Stimulated activated CD8-positive, alpha-beta memory T cell treated with anti-CD3 and anti-CD28 coated beads, Interleukin-15, amount 100 ng/mL, for 48 hours (primary cell): ENCODE measurements at regions not wholly inside any gene's neighbourhood (a gene's known extent, or its start where the extent isn't known, plus 50 kb on each side); places are given as distances from the start of the nearest gene placed in this dataset.

Source experiments
- DNase-seq, 2 donors: peaks; one replicate each; pipeline ENCODE4 v3.0.0-alpha.2; 2020; ENCODE audit warnings: low read depth in 2 of 2

- DNase-seq: no peak
Observed at GRCh38 chr22:47389201-47389600, 626.8 kb downstream of the TBC1D22A start.

DNA sequence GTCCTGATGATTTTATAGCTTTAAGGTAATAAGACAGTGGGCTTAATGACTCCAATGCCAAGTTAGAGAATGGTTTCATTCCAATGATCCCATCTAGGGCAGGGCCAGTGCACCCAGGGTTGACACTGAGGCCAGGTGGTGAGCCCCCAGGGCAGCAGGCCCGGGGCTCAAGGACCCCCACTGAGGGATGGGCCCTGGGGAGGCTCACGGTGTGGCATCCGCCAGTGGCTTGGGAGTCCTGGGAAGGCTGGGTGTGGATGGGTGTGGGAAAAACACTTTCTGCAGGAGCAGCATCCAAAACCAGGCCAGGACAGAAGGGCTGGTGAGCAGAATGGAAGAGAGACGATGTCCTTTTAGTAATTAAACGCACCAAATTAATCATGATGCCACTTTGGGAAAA is 626.3 kb downstream of the TBC1D22A start:
- DNase-seq: no peak

GRCh38 chr22:47388331-47388730 is 625.9 kb downstream of the TBC1D22A start:
- DNase-seq: no peak

DNA sequence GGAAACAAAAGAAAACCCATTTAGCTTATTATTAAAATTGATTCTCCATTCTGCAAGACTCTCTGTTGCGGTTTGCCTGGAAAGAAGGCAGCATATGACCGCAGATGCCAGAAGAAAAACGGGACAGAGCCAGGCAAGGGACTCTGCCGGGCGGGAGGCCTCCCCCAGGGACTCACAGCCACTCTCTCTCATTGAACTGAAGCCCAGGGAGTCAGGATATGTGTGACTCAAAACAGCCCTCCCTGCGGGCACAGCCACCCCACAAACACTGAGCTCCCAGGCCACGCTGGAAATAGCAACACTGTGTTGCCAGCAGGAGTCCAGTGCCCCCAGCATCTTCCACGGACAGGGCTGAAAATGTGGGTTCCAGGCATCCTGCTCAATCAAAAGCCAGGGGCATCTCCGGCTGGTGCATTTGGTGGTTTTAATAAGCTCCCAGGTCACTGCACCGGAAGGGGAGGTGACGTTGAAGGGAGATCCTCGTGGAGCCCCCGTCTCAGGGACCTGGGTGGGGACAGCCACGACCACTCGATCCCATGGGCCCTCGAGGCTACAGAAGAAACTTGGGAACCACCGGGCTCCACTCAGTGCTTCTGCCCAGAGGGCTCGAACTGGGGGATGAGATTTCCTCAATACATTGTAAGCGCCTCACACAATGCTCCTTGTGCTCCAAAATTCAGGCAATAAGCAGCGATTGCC is 624.5 kb downstream of the TBC1D22A start:
- DNase-seq: no peak

DNA sequence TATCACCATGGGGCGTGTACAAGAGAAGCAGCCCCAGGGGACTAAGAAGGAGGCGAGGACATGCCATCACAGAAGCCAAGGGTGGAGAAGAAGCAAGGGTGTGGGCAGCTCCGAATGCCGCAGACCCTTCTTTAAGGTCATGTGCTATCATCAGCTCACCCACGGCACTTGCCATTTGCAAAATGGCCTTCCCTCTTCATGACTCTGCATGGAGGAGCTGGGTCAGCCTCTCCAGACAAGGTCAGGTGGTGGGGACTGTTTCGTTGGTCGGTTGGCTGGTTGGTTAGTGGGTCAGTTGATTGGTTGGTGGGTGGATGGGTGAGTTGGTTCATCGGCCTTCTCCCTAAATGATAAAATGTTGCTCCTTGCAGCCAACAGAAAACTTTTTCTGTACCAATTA is 622.5 kb downstream of the TBC1D22A start:
- DNase-seq: no peak

- DNase-seq: no peak
Observed at GRCh38 chr22:47382164-47382890, 619.9 kb downstream of the TBC1D22A start.

GRCh38 chr22:47381240-47381639 is 618.8 kb downstream of the TBC1D22A start:
- DNase-seq: no peak

- no peak for DNase-seq
Observed at GRCh38 chr22:47380692-47381091, 618.2 kb downstream of the TBC1D22A start.

- no peak for DNase-seq
Observed at GRCh38 chr22:47379037-47379436, 616.6 kb downstream of the TBC1D22A start.

- DNase-seq: no peak
Observed at GRCh38 chr22:47377926-47378560, 615.6 kb downstream of the TBC1D22A start.

- DNase-seq: no peak
Observed at GRCh38 chr22:47376901-47377505, 614.6 kb downstream of the TBC1D22A start.

DNA sequence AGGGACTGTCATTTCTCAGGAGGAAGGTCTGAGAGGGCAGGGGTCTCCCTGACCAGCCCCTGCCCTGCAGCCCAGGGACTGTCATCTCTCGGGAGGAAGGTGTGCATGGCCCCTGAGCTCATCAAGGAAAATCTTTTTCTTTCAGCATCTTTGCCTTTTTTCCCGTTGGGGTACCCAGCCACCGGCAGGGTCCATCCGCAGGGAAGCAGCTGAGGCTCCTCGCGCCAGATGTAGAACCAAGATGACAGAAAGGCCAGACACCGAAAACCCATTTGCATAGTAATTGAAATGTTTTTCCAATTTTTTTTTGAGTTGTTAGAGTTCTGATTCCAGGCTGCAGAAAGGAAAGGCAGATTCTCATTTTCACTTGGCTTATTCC is 613.9 kb downstream of the TBC1D22A start:
- no peak for DNase-seq

GRCh38 chr22:47375621-47376321 is 613.3 kb downstream of the TBC1D22A start:
- DNase-seq: no peak

DNA sequence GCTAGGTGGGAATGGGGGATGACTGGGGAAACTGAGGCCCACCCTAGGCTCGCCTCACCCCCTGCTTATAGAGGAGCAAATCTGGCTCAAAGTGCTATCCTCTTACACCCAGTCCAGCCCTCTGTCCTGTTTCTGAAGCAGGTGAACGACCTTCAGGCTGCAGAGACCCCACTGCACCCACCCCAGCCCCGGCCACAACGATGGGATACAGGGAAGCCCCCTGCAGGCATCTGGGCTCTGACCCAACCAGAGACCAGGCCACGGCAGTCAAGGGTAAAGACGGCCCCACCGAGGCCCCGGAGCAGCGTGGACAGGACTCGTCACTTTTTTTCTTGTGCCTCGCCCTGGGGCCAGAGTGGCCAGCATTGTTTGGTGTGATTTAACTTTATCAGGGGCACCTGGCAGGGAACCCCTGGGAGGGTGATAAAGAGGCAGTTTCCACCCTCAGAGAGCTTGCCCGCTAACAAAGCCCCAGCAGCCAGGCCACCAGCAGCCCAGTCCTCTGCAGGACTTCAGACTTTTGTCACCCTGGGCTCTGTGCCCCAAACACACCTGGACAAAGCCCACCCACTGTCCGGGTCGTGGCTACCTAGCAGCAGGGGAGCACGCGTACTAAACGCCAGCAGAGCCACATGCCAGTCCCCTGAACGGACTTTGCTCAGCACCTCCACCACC is 612.6 kb downstream of the TBC1D22A start:
- DNase-seq: no peak

GRCh38 chr22:47374273-47374771 is 611.9 kb downstream of the TBC1D22A start:
- no peak for DNase-seq

DNA sequence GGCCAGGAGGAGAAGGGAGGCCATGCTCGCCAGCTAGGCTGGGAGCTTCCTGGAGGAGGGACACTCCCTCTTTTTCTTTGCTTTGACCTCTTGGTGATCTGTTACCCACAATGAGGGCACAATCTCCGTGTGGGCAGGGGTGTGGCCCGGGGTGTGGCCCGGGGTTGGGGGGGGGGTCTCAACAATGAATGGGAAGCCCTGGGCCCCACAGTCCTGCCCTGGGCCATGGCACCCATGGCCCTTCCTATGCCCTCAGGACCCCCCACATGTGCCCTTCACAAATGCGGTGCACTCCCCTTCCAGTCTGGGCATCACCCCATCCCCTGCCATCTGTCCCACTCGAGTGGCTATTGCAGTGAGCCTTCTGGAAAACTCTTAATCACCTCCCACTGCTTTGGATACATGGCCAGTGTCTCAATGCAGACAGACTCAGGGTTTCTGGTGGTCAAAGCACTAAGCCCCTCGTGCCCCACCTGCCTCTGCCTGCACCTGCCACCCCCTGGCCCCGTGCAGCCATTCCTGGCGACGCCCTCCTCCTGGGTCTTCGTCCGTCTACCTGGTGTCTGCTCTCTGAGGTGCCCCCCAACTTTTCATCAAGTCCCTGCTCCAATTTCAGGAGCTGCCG is 611.3 kb downstream of the TBC1D22A start:
- DNase-seq: no peak

GRCh38 chr22:47372596-47373385 is 610.3 kb downstream of the TBC1D22A start:
- no peak for DNase-seq

GRCh38 chr22:47372111-47372581 is 609.7 kb downstream of the TBC1D22A start:
- DNase-seq: no peak

- no peak for DNase-seq
Observed at GRCh38 chr22:47371263-47372090, 609.0 kb downstream of the TBC1D22A start.
